ENCODE measurements at regions not wholly inside any gene's neighbourhood (a gene's known extent, or its start where the extent isn't known, plus 50 kb on each side); places are given as distances from the start of the nearest gene placed in this dataset.

DNA sequence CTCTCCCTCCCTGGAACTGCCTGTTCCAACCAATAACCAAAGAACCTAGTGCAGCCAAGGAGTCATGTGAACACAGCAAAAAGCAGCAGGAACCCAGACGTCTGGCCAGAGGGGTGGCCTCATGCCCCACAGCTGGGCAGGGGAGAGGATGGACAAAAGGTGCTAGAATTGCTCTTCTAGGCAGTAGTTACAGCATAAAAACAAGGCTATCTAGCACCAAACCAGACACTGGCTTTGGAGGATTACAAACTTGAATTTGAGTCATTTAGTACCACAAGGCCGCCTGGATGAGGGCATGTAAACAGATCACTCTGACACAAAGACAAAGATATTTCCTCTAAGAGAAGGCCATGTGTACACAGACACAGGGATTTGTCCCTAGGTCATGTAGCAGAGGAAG, 423.3 kb upstream of the MAF start:
- H3K4me1 Mint-ChIP-seq (ENCODE audit: low read depth) = peaks cover 51% of the 10 kb centered on the region
- H3K36me3 Mint-ChIP-seq (ENCODE audit: low read depth) = no peaks in the 10 kb centered on the region
- peak overlapping the region; percentile 18 for H3K27ac Mint-ChIP-seq (ENCODE audit: unreplicated experiment)
- H3K4me3 Mint-ChIP-seq (ENCODE audit: unreplicated experiment) = no peak overlapping the region
- TF ChIP-seq, protein P1, sequence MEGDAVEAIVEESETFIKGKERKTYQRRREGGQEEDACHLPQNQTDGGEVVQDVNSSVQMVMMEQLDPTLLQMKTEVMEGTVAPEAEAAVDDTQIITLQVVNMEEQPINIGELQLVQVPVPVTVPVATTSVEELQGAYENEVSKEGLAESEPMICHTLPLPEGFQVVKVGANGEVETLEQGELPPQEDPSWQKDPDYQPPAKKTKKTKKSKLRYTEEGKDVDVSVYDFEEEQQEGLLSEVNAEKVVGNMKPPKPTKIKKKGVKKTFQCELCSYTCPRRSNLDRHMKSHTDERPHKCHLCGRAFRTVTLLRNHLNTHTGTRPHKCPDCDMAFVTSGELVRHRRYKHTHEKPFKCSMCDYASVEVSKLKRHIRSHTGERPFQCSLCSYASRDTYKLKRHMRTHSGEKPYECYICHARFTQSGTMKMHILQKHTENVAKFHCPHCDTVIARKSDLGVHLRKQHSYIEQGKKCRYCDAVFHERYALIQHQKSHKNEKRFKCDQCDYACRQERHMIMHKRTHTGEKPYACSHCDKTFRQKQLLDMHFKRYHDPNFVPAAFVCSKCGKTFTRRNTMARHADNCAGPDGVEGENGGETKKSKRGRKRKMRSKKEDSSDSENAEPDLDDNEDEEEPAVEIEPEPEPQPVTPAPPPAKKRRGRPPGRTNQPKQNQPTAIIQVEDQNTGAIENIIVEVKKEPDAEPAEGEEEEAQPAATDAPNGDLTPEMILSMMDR (IDR thresholded peaks at IDR 0.05) = no peak
- H3K9me3 Mint-ChIP-seq (ENCODE audit: low read depth) = peaks cover 4% of the 10 kb centered on the region
- no peaks in the 10 kb centered on the region for H3K27me3 Mint-ChIP-seq (ENCODE audit: low read depth)
- no peak for DNase-seq (ENCODE audit: low spot score)

DNA sequence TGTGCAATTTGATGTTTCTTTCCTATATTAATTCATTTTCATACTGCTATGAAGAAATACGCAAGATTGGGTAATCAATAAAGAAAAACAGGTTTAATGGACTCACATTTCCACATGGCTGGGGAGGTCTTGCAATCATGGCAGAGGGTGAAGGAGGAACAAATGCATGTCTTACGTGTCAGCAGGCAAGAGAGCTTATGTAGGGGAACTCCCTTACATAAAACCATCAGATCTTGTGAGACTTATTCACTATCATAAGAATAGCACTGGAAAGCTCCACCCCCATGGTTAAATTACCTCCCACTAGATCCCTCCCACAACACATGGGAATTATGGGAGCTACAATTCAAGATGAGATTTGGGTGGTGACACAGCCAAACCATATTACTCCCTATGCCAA, 418.9 kb upstream of the MAF start:
- H3K4me3 Mint-ChIP-seq (ENCODE audit: unreplicated experiment) = no peak overlapping the region
- peaks cover 3% of the 10 kb centered on the region for H3K9me3 Mint-ChIP-seq (ENCODE audit: low read depth)
- no peaks in the 10 kb centered on the region for H3K36me3 Mint-ChIP-seq (ENCODE audit: low read depth)
- TF ChIP-seq, protein P1 (IDR thresholded peaks at IDR 0.05) = no peak
- H3K27ac Mint-ChIP-seq (ENCODE audit: unreplicated experiment) = no peak overlapping the region
- DNase-seq (ENCODE audit: low spot score) = no peak
- H3K27me3 Mint-ChIP-seq (ENCODE audit: low read depth) = no peaks in the 10 kb centered on the region
- peaks cover 19% of the 10 kb centered on the region for H3K4me1 Mint-ChIP-seq (ENCODE audit: low read depth)

DNA sequence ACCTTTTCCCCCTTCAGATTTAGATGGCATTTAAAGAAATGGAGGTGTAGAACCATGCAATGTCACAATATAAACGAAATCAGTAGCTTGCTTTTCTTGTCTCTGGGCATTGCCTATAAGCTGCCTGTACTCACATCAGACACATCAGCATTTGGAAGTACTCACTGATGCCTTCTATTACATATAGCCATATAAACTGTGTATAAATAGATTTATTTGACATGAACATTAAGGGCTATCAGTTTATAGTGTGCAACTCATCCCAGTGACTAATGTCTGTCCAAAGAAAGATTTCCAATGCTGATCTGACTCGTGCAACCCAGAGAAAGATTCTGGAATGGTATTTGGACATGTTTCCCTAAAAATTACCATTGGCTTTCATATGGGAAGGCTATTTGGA, 417.9 kb upstream of the MAF start:
- H3K36me3 Mint-ChIP-seq (ENCODE audit: low read depth) = no peaks in the 10 kb centered on the region
- TF ChIP-seq, protein P1 (IDR thresholded peaks at IDR 0.05) = no peak
- H3K27ac Mint-ChIP-seq (ENCODE audit: unreplicated experiment) = no peak overlapping the region
- peaks cover 9% of the 10 kb centered on the region for H3K4me1 Mint-ChIP-seq (ENCODE audit: low read depth)
- peaks cover 3% of the 10 kb centered on the region for H3K9me3 Mint-ChIP-seq (ENCODE audit: low read depth)
- no peak for DNase-seq (ENCODE audit: low spot score)
- H3K27me3 Mint-ChIP-seq (ENCODE audit: low read depth) = no peaks in the 10 kb centered on the region
- H3K4me3 Mint-ChIP-seq (ENCODE audit: unreplicated experiment) = no peak overlapping the region

DNA sequence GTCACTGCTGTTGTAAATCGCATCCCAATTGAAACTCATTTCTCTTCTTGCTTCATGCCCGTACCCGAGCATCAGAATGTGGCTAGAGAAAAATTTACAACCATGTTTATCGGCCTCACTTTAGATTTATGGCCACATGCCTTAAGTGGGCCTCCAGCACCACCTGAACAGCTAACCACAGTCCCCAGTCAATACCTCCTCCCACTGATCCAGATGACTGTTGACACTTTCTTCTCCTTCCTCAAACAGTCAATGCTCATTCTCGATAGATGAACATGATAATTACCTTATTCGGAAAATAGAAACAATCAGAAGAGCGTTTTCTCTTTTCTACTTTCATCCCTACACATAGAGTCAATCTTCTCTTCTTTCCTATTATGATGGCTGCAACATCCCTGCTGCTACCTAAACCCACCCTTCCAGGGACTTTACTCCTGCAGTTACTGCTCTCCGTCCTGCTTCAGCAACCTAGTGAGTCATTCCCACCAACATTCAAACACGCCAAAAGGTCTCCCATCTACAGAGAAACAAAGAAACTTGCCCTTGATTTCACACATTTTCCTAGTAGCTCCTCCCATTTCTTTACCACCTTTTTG, 416.3 kb upstream of the MAF start:
- TF ChIP-seq, protein P1 (IDR thresholded peaks at IDR 0.05) = no peak
- no peaks in the 10 kb centered on the region for H3K4me1 Mint-ChIP-seq (ENCODE audit: low read depth)
- no peaks in the 10 kb centered on the region for H3K36me3 Mint-ChIP-seq (ENCODE audit: low read depth)
- no peaks in the 10 kb centered on the region for H3K27me3 Mint-ChIP-seq (ENCODE audit: low read depth)
- H3K27ac Mint-ChIP-seq (ENCODE audit: unreplicated experiment) = no peak overlapping the region
- H3K9me3 Mint-ChIP-seq (ENCODE audit: low read depth) = peaks cover 3% of the 10 kb centered on the region
- H3K4me3 Mint-ChIP-seq (ENCODE audit: unreplicated experiment) = no peak overlapping the region
- no peak for DNase-seq (ENCODE audit: low spot score)

DNA sequence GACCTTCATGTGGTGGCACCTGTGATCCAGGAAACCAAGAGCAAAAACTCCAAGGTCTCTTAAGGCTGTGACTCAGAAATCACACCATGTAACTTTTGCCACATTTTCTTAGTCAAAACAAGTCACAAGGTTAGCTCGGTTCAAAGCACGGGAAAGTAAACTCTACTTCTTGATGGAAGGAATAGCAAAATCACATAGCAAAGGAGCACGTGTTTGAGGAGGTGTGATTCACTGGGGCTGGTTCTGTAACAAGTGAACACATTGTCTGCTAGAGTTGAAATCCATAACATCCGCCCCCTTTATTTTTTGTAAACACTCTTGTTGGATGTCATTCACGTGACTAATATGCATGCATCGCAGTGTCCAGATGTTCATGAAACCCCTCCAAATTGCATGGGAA, 415.0 kb upstream of the MAF start:
- Mint-ChIP-seq H3K4me1 (ENCODE audit: low read depth) (no peaks in the 10 kb centered on the region), H3K27ac (ENCODE audit: unreplicated experiment) (no peak overlapping the region), H3K27me3 (ENCODE audit: low read depth) (no peaks in the 10 kb centered on the region), H3K4me3 (ENCODE audit: unreplicated experiment) (no peak overlapping the region), H3K36me3 (ENCODE audit: low read depth) (no peaks in the 10 kb centered on the region), H3K9me3 (ENCODE audit: low read depth) (peaks cover 3% of the 10 kb centered on the region)
- TF ChIP-seq, protein P1 (IDR thresholded peaks at IDR 0.05) = no peak
- no peak for DNase-seq (ENCODE audit: low spot score)
